ENCODE measurements at regions not wholly inside any gene's neighbourhood (a gene's known extent, or its start where the extent isn't known, plus 50 kb on each side); places are given as distances from the start of the nearest gene placed in this dataset.

DNA sequence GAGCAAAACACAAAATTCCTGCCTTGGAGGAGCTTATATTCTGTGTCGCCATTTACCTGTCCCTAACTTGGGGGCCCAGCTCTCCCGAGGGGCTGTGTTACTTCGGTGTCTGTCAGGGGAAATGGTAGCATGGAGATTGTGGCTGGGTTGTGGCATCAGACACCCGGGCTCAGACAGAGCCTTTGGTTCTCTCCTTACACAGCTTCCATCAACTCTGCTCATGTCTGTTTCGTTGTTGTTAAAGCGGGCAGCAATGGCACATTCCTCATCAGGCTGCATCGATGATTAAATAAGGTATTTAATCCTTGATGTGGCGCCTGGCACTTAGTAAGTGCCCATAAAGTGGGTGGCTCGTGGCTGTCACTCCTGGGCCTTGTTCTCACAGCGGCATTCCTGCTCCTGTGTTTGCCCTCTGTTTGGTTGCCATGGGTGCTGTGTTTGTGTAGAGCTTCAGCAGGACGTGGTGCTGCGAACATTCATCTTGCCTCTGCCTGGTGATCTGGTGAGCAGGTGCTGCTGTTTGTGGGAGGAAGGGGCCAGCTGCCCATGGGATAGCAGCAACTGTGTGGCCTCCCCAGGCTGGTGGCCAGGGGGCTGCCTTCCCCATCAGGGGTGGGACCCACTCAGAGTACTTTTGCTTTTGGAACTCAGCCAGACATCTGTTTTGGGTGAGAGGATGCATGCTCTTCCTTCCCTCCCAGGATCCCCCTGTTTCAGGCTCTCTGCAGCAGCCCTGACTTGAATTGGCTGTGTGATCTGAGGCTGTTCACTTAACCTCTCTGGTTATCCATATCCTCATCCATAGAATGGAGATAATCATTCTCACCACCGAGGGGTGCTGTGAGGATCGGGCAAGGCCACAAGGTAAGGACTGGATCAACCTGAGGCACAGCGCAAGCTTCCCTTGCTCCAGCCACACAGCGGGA lies 207.2 kb upstream of the SVIL start:
- TF ChIP-seq, protein P1, sequence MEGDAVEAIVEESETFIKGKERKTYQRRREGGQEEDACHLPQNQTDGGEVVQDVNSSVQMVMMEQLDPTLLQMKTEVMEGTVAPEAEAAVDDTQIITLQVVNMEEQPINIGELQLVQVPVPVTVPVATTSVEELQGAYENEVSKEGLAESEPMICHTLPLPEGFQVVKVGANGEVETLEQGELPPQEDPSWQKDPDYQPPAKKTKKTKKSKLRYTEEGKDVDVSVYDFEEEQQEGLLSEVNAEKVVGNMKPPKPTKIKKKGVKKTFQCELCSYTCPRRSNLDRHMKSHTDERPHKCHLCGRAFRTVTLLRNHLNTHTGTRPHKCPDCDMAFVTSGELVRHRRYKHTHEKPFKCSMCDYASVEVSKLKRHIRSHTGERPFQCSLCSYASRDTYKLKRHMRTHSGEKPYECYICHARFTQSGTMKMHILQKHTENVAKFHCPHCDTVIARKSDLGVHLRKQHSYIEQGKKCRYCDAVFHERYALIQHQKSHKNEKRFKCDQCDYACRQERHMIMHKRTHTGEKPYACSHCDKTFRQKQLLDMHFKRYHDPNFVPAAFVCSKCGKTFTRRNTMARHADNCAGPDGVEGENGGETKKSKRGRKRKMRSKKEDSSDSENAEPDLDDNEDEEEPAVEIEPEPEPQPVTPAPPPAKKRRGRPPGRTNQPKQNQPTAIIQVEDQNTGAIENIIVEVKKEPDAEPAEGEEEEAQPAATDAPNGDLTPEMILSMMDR (IDR thresholded peaks at IDR 0.05; ENCODE audit: low read depth, low read length), result no peak
- H3K4me3 ChIP-seq (replicated peaks in 1 of 2; ENCODE audit: low read depth in 2 of 2, low read length in 2 of 2), result no peak overlapping the region
- DNase-seq (ENCODE audit: low read depth in 2 of 2), result no peak

GRCh38 chr10:29840516-29841276 lies 205.9 kb upstream of the SVIL start:
- no peak for DNase-seq (ENCODE audit: low read depth in 2 of 2)
- H3K4me3 ChIP-seq (replicated peaks in 1 of 2; ENCODE audit: low read depth in 2 of 2, low read length in 2 of 2), result no peak overlapping the region
- TF ChIP-seq, protein P1 (IDR thresholded peaks at IDR 0.05; ENCODE audit: low read depth, low read length), result no peak

- H3K4me3 ChIP-seq (replicated peaks in 1 of 2; ENCODE audit: low read depth in 2 of 2, low read length in 2 of 2), result no peak overlapping the region
- DNase-seq (ENCODE audit: low read depth in 2 of 2), result no peak
- TF ChIP-seq, protein P1 (IDR thresholded peaks at IDR 0.05; ENCODE audit: low read depth, low read length), result no peak
Measured at GRCh38 chr10:29839826-29840515, 205.2 kb upstream of the SVIL start.

- no peak overlapping the region for H3K4me3 ChIP-seq (replicated peaks in 1 of 2; ENCODE audit: low read depth in 2 of 2, low read length in 2 of 2)
- TF ChIP-seq, protein P1 (IDR thresholded peaks at IDR 0.05; ENCODE audit: low read depth, low read length), result no peak
- DNase-seq (ENCODE audit: low read depth in 2 of 2), result no peak
Measured at GRCh38 chr10:29838539-29838938, 203.8 kb upstream of the SVIL start.

GRCh38 chr10:29837586-29837985 lies 202.8 kb upstream of the SVIL start:
- H3K4me3 ChIP-seq (replicated peaks in 1 of 2; ENCODE audit: low read depth in 2 of 2, low read length in 2 of 2), result no peak overlapping the region
- no peak for DNase-seq (ENCODE audit: low read depth in 2 of 2)
- TF ChIP-seq, protein P1 (IDR thresholded peaks at IDR 0.05; ENCODE audit: low read depth, low read length), result no peak

- no peak for DNase-seq (ENCODE audit: low read depth in 2 of 2)
- no peak overlapping the region for H3K4me3 ChIP-seq (replicated peaks in 1 of 2; ENCODE audit: low read depth in 2 of 2, low read length in 2 of 2)
- TF ChIP-seq, protein P1 (IDR thresholded peaks at IDR 0.05; ENCODE audit: low read depth, low read length), result no peak
Measured at GRCh38 chr10:29836396-29836795, 201.6 kb upstream of the SVIL start.

Data from cardiac fibroblast (primary cell).